CD4-positive, alpha-beta T cell treated with Interleukin-12 subunit alpha and Interleukin-12 subunit beta, for 1 hour (primary cell): ENCODE measurements at regions not wholly inside any gene's neighbourhood (a gene's known extent, or its start where the extent isn't known, plus 50 kb on each side); places are given as distances from the start of the nearest gene placed in this dataset.

Experiments
- DNase-seq: peaks from one replicate; pipeline ENCODE4 v3.0.0-alpha.2; 2020

DNA sequence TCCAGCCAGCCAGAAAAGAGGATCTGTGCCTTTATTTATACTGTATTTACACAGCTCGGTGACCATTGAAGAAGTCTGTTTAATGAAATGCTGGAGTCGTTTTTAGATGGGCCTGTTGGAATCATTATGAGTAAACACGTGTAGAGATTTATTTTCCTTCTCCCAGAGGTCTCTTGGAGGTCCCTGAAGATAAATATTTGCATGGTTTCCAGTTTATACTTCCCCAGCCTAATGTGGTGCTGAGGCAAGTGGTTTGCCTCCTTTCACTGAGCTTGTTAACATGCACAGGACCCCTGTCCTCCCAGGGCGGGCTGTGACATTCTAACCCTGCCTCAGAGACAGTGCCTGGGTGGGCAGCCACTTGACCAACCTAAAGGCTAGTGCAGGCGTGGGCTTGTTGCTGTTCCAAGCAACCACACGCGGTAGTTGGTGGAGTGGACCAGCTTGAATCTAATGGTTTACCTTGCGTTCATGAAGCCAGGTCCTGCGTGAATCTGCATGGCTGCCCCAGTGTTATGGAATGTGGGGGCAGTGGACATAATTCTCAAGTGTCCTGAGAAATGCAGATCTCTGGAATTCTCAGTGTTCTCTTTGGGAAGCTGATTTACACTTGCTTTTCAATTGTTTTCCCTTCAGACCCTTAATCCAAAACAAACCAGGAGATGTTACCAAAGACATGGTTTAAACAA, 130.2 kb upstream of the DLX2 start:
- DNase-seq = no peak

DNA sequence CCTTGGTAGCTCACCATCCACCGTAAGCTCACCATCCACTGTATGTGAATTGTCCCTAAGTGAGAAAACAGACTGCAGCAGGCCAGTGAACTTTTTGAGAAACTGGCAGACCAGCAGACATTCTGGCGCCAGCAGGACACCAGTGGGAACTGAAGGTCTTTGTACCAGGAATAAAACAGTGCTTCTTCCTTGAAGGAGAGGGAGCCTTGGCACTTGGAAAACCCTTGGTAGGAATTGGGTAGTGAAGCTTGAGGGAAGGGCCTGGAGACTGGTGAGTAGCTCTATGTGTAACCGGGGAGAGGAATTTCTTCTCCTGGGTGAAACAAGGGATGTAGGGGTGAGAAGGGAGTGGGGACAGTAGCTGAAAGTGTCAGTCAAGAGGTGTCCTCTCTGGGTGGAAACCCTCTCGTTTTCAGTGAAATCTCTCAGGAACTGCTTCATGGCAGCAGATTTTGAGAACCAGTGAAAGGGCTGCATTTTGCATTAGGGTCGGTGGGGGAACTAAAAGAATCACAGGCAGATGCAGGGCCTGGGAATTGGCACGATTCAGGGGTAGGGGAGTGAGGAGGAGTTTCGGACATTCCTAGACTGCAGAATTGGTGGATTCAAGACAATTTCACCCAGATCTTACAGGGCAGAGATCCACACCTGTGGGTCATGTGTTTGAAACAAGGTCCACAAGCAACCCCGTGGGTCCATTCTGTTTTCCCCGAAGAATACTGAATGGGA, 131.5 kb upstream of the DLX2 start:
- no peak for DNase-seq

DNA sequence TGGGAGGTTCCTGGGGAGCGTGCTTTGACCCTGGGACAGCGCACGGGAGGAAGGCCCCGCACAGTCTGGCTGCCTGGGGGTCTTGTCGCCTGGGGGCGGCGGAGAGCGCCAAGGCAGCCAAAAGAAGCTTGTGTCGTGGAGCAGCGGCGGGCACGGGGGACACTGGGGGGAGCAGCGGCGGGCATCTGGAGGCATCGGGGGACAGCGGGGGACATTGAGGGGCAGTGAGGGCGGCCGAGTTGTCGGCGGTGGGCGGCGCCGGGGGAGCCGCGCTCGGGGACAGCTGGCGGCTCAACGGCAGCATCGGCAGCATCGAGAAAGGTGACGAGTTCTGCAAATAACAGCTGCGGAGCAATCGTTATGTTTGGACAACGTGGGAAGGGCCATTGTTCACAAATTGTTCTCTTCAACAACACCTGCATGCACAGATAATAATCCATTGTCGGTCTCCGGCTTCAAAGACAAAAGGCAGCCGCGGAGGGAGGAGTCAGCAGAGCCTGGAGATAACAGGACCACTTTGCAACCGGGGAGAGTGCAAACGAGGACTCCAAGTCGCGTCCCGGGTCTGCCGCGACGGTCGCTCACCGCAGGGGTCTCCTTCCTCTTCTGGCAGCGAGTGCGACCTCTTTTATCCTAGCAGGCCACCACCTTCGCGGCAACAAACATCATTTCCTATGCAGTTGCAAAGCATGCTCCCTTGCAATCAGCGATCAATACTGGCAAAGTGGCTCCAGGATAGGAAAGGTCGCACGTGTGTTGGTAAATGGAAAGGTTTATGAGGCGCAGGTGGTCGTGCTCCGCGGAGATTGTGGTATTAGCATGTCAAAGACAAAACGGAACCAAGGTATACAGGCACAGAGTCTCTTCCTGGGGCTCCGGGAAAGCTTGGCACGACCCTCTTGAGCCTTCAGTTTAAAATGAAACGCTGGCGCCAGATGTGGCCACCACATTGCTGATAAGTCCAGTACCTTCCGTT, 132.3 kb upstream of the DLX2 start:
- peak; percentile 27 for DNase-seq

DNA sequence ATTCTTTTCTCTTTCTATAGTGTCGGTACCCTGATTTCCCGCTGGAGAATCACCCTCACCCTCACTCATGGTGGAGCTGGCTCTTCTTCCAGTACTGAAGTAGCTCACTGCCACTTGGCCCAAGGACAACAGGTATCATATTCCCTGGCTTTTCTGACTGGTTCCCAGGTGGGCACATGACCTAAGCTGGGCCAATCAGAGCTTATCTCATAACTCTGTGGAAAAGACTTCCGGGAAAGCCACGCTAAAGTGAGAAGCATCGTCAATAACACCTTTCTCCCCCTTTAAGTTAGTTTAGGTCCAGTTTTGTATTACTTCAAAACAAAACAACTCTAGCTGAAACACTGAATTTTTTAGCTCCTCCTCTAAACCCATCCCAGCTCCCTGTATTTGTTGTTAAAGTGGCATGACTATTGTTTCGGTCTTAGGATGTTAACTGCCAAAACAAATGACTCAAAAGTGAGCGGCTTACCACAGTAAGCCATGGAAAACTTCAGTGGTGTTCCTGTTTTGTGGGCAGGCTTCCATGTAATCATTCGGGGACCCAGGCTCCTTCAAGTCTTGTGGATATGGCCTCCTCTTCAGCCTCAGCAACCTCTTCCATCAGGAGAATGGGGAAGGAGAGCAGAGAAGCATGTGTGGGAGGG, 137.4 kb upstream of the DLX2 start:
- no peak for DNase-seq

DNA sequence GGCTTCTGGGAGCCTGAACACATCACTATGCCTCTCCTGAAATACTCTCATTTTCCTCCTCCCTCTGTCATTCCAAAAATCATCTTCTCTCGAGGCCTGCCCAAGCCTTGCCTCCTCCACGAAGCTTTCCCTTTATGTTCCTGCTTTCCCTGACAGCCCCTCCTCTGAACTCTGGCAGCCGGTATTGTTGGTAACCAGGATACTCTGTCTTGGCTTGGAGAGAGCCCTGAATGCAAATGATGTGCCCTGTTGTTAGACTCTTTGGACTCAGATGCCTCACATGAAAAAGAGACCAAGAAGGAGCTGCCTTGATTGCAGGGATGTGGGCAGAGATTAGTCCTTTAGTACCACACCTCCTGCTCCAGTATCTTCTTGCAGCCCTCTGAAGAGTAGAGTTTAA, 138.5 kb upstream of the DLX2 start:
- no peak for DNase-seq

DNA sequence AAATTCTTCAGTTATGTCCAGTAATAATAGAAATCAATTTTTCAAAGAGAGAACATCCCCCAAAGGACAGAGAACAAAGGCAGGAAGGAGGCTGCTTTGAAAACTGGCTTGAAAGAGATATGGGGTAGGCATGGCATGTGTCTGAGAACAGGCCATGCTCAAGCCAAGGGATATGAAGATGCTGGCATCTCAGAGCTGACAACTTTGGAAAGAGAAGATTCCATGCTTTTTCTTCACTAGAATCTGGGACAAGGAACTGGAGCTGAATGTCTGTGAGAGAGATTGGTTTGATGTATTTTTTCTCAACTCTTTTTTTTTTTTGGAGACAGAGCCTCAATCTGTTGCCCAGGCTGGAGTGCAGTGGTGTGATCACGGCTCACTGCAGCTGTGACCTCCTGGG, 139.8 kb upstream of the DLX2 start:
- no peak for DNase-seq

DNA sequence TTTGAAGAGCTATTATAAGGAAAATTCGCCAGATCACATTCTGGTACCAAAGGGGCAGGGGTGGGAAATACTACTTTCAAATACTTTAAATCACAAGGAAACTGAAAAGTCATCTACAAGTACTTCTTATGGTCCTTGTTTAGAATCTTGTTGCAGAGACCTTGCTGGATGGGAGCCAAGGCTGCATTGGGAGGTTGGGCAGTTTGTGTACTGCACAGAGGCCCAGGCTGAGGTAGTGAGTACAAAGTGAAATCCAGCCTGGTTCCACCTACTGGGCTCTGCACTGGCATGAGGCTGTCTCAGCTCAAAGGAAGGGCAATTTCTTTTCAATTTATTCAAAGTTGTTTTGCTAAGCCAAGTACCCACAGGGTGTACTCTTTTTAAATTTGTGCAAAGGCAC, 140.3 kb upstream of the DLX2 start:
- no peak for DNase-seq

DNA sequence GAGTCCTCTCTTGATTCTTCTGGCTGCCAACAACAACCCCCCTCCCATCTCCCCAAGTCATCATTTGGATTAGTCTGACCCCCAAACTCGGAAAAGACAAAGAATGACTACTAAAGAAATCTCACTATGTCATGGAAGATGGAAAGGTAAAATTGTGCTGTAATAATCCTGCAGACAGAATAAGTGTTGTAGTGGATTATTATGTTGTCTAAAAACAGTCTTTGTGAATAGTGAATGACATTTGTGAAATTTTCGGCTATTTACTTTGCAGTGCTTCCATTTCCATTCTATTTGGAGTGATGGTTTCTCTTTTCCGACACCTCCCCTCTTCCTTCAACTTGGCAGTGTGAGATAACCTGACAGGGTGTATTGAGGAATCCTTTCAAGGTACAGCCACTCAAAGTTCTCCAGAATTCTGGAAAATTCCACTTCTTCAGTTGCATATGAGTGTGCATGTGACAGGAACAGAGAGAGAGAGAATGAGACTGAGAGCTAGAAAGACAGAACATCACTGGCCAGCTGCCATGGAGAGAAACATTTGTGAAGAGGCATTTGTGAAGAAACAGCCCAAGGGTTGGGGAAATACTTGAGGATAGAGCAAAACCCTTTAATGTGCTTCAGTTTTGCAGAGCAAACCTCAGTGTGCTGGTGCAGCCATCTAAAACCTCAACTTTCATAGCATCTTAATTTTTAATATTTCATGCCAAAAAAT, 141.9 kb upstream of the DLX2 start:
- DNase-seq = no peak

DNA sequence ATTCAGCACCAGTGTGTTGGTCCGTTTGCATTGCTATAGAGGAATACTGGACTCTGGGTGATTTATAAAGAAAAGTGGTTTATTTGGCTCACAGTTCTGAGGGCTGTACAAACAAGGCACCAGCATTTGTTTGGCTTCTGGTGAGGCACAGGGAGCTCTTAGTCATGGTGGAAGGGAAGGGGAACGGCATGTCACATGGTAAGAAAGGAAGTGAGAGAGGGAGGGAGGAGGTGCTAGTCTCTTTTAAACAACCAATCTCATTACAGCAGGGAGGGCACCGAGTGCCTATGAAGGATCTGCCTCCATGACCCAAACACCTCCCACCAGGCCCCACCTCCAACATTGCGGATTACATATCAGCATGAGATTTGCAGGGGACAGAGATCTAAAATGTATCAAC, 143.9 kb upstream of the DLX2 start:
- no peak for DNase-seq

DNA sequence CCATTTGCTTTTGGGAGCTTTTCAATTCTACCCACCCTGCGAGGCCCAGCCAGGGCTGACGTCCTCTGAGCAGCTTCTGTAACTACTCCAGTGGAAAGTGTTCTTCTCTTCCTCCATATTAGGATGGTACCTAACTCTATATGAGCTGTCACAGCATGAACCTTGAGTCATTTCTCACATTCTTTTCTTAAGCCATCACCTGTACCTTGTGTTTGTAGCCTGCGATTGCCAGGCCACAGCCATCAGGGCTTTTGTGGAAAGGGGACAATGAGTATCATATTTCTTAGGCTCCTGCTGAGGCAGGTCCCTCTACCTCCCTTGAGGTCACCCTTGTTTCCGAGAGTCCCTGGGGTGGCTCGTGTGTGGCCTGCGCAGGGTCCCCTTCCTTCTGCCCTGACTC, 144.5 kb upstream of the DLX2 start:
- DNase-seq = no peak

DNA sequence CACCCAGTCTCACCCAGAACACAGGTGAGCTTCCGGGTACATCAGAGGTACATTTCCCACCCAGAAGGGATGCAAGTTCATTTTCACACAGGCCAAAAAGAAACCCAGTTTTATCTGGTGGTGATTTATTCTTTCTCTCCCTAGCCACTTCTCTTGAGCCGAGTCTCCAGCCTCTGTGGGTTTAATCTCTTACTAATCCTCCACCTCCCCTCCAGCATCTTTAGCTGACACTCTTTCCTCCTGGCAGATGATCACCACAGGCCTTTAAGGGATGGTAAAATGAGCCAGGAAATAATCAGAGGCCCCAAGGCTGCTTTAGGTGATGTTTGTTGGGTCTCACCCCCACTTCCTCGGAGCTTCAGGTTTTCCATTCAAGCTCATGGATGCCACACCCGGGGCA, 145.7 kb upstream of the DLX2 start:
- DNase-seq = no peak

DNA sequence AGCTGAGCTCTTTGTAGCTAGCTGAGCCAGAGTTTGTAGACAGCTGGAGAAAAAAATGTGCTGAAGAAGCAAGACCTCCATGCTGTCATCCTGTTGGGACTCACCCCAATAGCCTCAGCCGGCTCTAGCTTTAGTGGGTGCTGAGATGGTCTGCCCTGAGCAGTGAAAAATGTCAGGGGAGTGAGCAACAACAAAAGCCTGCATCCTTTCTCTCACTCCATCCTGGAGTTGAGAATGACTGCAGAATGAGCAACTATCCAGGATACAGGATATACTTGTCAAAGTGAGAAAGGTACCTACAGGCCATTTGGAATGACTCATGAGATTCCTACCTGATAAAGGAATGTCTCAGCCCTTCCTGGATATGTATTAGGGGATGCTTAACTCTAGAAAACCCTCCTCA, 146.1 kb upstream of the DLX2 start:
- no peak for DNase-seq

DNA sequence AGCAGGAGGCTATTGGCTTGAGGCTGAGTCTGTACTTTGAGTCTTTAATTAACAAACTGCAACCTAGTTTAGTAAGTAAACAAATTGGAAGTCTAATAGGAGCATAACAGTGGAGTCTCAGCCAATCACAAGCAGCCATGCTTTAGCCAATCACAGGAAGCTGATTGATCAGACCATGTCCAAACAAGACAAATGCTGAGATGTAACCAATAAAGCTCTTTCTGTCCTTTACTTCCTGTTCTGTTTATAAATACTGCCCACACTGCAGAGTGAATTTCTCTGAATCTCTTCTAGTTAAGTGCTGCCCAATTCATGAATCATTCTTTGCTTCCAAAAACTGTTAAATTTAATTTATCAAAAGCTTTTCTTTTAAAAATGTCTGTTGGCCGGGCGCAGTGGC, 146.6 kb upstream of the DLX2 start:
- DNase-seq = no peak

DNA sequence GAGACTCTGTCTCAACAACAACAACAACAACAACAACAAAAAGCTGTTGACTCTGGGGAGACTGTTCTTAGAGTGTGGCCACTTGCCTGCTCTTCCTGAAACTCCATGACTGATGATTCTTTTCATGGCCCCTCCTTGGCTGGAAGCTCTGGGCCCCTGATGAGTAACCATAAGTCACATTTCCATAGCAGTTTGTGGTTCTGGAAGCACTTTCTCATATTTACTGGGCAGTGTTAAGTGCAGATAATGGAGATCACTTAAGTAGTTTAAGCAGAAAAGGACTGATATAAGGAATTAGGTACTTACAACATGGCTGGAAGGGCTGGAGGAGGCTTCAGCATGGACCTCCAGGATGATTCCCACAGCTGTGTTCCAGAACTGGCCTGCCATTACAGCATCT, 147.3 kb upstream of the DLX2 start:
- DNase-seq = no peak

DNA sequence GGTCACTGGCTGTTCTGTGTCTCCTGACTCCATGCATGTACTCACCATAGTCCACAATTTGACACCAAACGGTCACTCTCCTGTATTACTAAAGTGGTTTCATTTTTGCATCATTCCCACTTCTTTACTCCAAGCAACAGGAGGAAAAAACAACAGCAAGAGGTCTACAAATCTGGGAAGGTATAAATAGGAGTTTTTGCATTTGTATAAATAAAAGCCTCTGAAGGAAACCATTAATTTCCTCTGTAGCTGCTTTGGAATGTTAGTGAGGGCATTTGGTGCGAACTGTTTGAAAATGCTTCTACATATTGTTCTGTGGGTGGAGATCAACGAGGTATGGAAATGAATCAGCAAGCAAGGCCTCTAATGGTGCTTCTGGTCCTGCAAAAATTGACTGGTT, 148.5 kb upstream of the DLX2 start:
- no peak for DNase-seq

DNA sequence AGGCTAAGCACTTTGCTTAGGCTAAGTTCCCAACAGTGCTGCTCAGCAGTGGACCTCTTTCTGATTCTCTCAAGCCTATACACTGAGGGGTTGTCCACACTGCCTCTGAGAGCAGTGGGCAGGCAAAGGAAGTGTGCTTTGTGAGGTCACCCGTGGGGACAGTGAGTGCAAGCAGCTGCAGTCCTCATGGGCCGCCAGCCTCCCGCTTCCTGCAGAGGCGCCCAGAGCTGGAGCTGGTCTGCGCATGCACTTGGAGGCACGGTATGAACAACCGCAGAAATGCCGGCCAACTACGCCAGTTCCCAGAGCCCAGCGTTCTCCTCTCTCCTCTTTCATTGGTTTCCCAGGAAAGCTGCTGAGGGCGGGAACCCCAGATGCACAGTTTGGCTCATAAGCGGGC, 149.5 kb upstream of the DLX2 start:
- no peak for DNase-seq

DNA sequence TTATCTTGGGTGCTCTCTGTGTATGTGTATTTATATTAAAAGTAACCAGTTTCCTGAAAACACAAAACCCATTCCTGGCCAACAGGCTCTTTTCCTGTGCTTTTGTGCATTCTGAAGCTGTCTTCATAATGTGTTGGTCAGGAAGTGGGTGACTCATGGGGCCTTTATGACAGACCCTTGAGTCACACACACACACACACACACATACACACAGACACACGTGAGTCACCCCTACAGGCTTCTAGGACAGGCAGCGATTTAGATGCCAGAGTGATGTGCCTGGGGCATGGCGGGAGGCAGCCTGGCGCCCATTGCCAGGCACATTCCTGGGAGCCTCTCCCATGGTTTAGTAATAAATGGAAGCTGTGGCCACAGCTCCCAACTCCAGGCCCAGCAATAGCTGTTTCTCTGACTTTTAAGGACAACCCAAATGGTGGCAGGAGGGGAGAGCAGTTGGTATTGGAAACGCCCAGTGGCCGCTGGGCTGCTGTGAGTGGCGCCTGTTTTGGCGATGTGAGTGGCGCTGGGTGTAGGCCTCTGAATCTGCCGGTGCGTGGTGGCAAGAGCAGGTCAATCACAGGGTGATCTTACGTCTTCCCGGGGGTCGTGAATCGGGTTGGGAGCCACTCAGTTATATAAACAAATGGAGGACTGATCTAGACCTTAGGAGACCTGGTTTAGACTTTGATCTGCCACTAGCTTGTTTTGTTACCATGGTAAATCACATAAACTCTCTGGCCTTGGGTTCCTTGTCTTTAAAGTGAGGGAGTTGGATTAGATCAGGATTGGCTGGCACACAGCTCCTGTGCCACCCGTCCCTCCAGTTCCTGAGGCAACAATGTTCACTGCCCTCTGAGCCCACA, 150.7 kb upstream of the DLX2 start:
- DNase-seq = peak; percentile 32

DNA sequence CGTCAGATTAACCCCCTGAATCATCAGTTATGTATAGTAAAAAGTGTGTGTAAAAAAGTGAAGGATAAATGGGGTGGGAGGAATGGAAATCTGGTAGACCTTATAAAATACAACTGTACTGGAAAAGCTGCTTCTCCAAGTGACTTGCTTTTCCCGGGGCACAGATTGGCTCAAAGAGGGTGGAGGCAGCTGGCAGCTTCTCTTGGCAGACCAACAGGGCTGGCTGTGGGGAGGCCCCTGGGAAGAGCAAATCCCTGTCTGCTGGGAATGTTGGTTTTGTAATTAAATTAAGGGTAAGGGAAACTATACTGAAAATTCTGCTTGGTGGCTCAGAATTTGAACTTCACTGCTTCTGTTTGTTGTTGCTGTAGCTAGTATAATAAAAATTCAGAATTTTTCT, 154.2 kb upstream of the DLX2 start:
- no peak for DNase-seq

DNA sequence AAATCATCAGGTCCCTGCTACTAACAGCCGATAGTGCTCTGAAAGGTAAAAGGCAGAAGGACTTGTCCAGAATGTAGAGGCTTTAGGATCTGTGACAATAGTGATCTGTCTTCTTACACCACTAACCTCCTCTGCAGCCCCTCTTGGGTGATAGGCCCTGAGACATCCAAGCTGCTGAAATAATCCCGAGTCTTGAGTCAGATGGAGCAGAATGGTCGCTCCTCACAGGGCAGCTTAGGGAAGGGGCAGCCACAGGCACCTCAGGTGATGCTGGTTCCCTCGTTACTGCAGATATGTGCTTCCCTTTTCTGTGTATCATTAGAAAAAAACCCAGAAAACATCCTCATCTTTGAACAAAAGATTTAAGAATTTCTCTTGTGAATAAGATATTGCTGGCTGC, 157.1 kb upstream of the DLX2 start:
- DNase-seq = no peak

DNA sequence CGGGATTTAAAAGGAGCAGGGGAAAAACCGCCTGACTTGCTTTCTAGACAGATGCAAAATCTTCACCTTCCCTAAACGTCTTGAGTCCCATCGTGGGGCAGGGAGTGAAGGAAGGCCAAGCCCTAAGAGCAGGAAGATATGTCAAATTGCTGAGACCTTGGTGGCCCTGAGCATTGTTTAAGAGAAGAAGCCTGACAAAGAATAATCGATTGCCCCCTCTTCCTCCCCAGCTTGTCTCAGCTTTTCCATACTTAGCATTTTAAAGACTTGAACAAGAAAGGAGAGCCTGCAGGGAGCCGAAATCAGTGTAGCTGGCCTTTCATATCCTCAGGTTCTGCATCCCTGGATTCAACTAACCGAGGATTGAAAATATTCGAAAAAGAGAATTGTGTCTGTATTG, 157.6 kb upstream of the DLX2 start:
- DNase-seq = no peak

DNA sequence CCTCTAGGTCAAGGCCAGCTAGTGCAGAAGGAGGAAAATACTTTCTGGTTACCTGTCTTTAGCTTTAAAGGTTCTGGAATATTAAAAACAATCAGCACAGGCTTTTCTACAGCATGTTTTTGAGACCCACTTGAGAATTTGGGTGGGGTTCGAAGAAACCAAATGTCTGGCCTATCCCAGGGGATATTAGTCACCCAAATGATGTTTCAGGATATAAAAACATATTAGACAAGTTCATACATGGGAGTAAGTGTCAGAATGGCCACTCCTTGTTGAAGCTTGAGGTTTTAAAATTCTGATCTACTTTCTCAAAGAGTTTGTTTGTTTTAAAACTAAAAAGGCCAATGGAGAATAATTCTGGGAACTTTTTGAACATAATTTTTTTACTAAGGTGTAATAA, 158.6 kb upstream of the DLX2 start:
- DNase-seq = no peak

DNA sequence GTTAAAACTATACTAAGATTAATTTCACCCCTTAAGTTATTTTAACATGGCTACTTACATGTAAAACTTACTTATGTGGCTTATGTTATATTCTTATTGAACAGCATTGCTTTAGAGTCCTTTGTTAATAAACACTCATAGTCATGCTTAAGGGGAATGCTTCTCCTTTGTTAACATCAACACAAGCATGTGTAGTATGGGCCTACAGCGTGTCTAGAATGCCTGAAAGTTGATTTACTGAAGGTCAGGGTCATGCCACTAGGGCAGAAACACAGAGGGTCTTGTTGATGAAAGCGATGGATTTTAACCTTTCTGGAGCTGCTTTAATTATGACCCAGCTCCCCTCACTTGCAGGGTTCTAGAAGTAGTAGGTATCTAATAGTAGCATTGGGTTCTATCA, 159.8 kb upstream of the DLX2 start:
- DNase-seq = no peak
